WTC11 (cell line): ENCODE measurements at regions not wholly inside any gene's neighbourhood (a gene's known extent, or its start where the extent isn't known, plus 50 kb on each side); places are given as distances from the start of the nearest gene placed in this dataset.
A peak's percentile ranks its signal among the peaks of the same experiment; 100 is the strongest.
"Not testable (repeated sequence)": the region's sequence is repeated elsewhere in the genome, so short reads cannot be mapped to it uniquely, and the experiment has no call there.

Experiments
- ATAC-seq: fragments of 200-7000 bp; cut with Tn5 transposase; 2 replicates; pipeline ENCODE4 v1.10.0; 2021; ENCODE audit warnings: mild to moderate bottlenecking, moderate library complexity
- CTCF ChIA-PET: fragments of 300-600 bp; sonication (Branson Sonifier 250); formaldehyde crosslinking; loops from one replicate; lab custom pipeline; 2021; ENCODE audit warnings: antibody characterized with exemption; lab: Charles Lee
- POLR2A ChIA-PET: fragments of 350-600 bp; sonication (Branson Sonifier 250); formaldehyde crosslinking; loops from one replicate; lab custom pipeline; 2021; ENCODE audit warnings: antibody characterized with exemption; lab: Charles Lee
- DNase-seq: peaks from one replicate; pipeline ENCODE4 v3.0.0; 2021; ENCODE audit warnings: low spot score
- H3K27ac Mint-ChIP-seq: 2 replicates; pipeline ENCODE4 v1.8.0; 2021; ENCODE audit warnings: mixed read lengths
- H3K27me3 Mint-ChIP-seq: 2 replicates; pipeline ENCODE4 v1.8.0; 2021; ENCODE audit warnings: low read depth, mild to moderate bottlenecking, moderate library complexity, mixed read lengths
- H3K36me3 Mint-ChIP-seq: 2 replicates; pipeline ENCODE4 v1.8.0; 2021; ENCODE audit warnings: mixed read lengths
- H3K4me1 Mint-ChIP-seq: 2 replicates; pipeline ENCODE4 v1.8.0; 2022; ENCODE audit warnings: mixed read lengths
- H3K4me3 Mint-ChIP-seq: 2 replicates; pipeline ENCODE4 v1.8.0; 2021; ENCODE audit warnings: mild to moderate bottlenecking, moderate library complexity, mixed read lengths
- H3K9me3 Mint-ChIP-seq: 2 replicates; pipeline ENCODE4 v1.8.0; 2021; ENCODE audit warnings: mixed read lengths
- ELF4 ChIP-seq: sonication (generic); formaldehyde crosslinking; IDR thresholded peaks from 2 replicates; pipeline ENCODE4 v1.8.1; 2022; ENCODE audit warnings: low read depth, mild to moderate bottlenecking, moderate library complexity, missing genetic modification reagents
- ETV6 ChIP-seq: sonication (generic); formaldehyde crosslinking; IDR thresholded peaks from 2 replicates; pipeline ENCODE4 v1.8.1; 2022; ENCODE audit warnings: mild to moderate bottlenecking, missing genetic modification reagents
- FOXJ3 ChIP-seq: sonication (generic); formaldehyde crosslinking; IDR thresholded peaks from 2 replicates; pipeline ENCODE4 v1.9.0; 2021; ENCODE audit warnings: missing genetic modification reagents, mild to moderate bottlenecking, borderline replicate concordance
- NFE2L1 ChIP-seq: sonication (generic); formaldehyde crosslinking; IDR thresholded peaks from 2 replicates; pipeline ENCODE4 v1.8.1; 2023; ENCODE audit warnings: missing genetic modification reagents
- NFYB ChIP-seq: sonication (generic); formaldehyde crosslinking; conservative IDR thresholded peaks from 2 replicates; pipeline ENCODE4 v1.8.0; 2022; ENCODE audit warnings: low read depth, missing genetic modification reagents
- SP1 ChIP-seq: sonication (generic); formaldehyde crosslinking; conservative IDR thresholded peaks from 2 replicates; pipeline ENCODE4 v1.8.1; 2022; ENCODE audit warnings: missing genetic modification reagents
- TEAD1 ChIP-seq: sonication (generic); formaldehyde crosslinking; IDR thresholded peaks from 2 replicates; pipeline ENCODE4 v1.8.0; 2022; ENCODE audit warnings: mild to moderate bottlenecking, missing genetic modification reagents
- ZNF423 ChIP-seq: fragments of 250-450 bp; sonication (Bioruptor Pico); IDR thresholded peaks from 2 replicates; pipeline ENCODE4 v2.1.2; 2022; ENCODE audit warnings: mild to moderate bottlenecking, moderate library complexity
- TF ChIP-seq, protein P1 (sequence below): sonication (generic); formaldehyde crosslinking; IDR thresholded peaks from 2 replicates; pipeline ENCODE4 v1.8.0; 2023; ENCODE audit warnings: missing genetic modification reagents, mild to moderate bottlenecking, borderline replicate concordance
- TF ChIP-seq, protein P2 (sequence below): sonication (generic); formaldehyde crosslinking; IDR thresholded peaks from 2 replicates; pipeline ENCODE4 v1.8.0; 2022; ENCODE audit warnings: mild to moderate bottlenecking, missing genetic modification reagents
- TF ChIP-seq, protein P3 (sequence below): sonication (generic); formaldehyde crosslinking; IDR thresholded peaks from 2 replicates; pipeline ENCODE4 v1.8.1; 2023; ENCODE audit warnings: mild to moderate bottlenecking, missing genetic modification reagents, borderline replicate concordance
- TF ChIP-seq, protein P4 (sequence below): sonication (generic); formaldehyde crosslinking; IDR thresholded peaks from 2 replicates; pipeline ENCODE4 v1.8.1; 2023; ENCODE audit warnings: mild to moderate bottlenecking, missing genetic modification reagents, moderate library complexity
- TF ChIP-seq, protein P5 (sequence below): sonication (generic); formaldehyde crosslinking; IDR thresholded peaks from 2 replicates; pipeline ENCODE4 v1.8.1; 2023; ENCODE audit warnings: mild to moderate bottlenecking, missing genetic modification reagents
- TF ChIP-seq, protein P6 (sequence below): sonication (generic); formaldehyde crosslinking; IDR thresholded peaks from 2 replicates; pipeline ENCODE4 v1.8.0; 2023; ENCODE audit warnings: mild to moderate bottlenecking, missing genetic modification reagents

DNA sequence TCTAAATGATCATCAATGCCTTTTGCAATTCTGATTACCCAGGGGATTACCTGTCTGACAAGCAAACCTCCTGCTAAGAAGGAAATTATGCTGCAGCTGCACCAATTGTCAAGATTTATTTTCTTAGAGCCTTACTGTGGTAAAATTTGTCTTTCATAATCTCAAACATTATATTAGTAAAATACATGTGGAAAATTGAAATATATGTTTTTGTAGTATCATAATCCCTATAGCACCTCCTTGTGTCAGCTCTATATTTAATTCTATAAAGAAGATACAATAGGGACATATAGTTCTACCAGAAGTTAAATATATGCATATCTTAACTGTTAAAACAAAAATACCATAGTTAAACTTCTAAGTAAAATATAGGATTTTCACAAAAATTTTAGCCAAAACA, 655.6 kb upstream of the PCDH10 start (continued):
- TF ChIP-seq, protein P1, sequence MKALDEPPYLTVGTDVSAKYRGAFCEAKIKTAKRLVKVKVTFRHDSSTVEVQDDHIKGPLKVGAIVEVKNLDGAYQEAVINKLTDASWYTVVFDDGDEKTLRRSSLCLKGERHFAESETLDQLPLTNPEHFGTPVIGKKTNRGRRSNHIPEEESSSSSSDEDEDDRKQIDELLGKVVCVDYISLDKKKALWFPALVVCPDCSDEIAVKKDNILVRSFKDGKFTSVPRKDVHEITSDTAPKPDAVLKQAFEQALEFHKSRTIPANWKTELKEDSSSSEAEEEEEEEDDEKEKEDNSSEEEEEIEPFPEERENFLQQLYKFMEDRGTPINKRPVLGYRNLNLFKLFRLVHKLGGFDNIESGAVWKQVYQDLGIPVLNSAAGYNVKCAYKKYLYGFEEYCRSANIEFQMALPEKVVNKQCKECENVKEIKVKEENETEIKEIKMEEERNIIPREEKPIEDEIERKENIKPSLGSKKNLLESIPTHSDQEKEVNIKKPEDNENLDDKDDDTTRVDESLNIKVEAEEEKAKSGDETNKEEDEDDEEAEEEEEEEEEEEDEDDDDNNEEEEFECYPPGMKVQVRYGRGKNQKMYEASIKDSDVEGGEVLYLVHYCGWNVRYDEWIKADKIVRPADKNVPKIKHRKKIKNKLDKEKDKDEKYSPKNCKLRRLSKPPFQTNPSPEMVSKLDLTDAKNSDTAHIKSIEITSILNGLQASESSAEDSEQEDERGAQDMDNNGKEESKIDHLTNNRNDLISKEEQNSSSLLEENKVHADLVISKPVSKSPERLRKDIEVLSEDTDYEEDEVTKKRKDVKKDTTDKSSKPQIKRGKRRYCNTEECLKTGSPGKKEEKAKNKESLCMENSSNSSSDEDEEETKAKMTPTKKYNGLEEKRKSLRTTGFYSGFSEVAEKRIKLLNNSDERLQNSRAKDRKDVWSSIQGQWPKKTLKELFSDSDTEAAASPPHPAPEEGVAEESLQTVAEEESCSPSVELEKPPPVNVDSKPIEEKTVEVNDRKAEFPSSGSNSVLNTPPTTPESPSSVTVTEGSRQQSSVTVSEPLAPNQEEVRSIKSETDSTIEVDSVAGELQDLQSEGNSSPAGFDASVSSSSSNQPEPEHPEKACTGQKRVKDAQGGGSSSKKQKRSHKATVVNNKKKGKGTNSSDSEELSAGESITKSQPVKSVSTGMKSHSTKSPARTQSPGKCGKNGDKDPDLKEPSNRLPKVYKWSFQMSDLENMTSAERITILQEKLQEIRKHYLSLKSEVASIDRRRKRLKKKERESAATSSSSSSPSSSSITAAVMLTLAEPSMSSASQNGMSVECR (CRISPR knock-in tag) = no peak
- TF ChIP-seq ELF4 = no peak
- no peak for TF ChIP-seq NFYB

DNA sequence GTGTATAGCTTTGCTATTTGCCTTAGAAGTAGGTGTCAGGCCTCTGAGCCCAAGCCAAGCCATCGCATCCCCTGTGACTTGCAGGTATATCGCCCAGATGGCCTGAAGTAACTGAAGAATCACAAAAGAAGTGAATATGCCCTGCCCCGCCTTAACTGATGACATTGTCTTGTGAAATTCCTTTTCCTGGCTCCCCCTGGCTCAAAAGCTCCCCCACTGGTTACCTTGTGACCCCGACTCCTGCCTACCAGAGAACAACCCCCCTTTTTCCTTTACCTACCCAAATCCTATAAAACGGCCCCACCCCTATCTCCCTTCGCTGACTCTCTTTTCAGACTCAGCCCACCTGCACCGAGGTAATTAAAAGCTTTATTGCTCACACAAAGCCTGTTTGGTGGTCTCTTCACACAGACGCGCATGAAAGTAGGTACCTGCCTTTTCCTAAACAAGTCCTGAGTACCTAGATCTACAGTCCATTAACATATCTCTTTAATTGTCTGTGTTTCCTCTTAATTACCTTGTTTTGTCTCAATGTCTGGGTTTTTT, 653.8 kb upstream of the PCDH10 start:
- DNase-seq = peak; percentile 82
- ATAC-seq = peak; percentile 82
- POLR2A ChIA-PET = interaction anchor here (0.6 to 1.4 kb wide), 4 partner anchors 15 to 84 kb away, joined by 3 to 7 read pairs (median 4); no protein-coding TSS in a partner anchor
- not testable (repeated sequence) for H3K27me3 Mint-ChIP-seq
- peaks cover 17% of the 10 kb centered on the region for H3K9me3 Mint-ChIP-seq
- H3K36me3 Mint-ChIP-seq = peaks cover 21% of the 10 kb centered on the region
- TF ChIP-seq ZNF423 (CRISPR knock-in tag) (peak; percentile 24; the same call in 1 of the 2 replicates), NFE2L1 (CRISPR knock-in tag) (0 out of 2 replicates have a peak, but pooled peaks have one; percentile 64), SP1 (CRISPR knock-in tag) (peak; percentile 49; the same call in 1 of the 2 replicates), FOXJ3 (CRISPR knock-in tag) (0 out of 2 replicates have a peak, but pooled peaks have one; percentile 32), ETV6 (CRISPR knock-in tag) (peak; percentile 51; the same call in 1 of the 2 replicates), TEAD1 (CRISPR knock-in tag) (peak; percentile 79; the same call in 1 of the 2 replicates)
- TF ChIP-seq, protein P2, sequence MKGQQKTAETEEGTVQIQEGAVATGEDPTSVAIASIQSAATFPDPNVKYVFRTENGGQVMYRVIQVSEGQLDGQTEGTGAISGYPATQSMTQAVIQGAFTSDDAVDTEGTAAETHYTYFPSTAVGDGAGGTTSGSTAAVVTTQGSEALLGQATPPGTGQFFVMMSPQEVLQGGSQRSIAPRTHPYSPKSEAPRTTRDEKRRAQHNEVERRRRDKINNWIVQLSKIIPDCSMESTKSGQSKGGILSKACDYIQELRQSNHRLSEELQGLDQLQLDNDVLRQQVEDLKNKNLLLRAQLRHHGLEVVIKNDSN (CRISPR knock-in tag) = peak; percentile 31; the same call in 1 of the 2 replicates
- TF ChIP-seq, protein P3, sequence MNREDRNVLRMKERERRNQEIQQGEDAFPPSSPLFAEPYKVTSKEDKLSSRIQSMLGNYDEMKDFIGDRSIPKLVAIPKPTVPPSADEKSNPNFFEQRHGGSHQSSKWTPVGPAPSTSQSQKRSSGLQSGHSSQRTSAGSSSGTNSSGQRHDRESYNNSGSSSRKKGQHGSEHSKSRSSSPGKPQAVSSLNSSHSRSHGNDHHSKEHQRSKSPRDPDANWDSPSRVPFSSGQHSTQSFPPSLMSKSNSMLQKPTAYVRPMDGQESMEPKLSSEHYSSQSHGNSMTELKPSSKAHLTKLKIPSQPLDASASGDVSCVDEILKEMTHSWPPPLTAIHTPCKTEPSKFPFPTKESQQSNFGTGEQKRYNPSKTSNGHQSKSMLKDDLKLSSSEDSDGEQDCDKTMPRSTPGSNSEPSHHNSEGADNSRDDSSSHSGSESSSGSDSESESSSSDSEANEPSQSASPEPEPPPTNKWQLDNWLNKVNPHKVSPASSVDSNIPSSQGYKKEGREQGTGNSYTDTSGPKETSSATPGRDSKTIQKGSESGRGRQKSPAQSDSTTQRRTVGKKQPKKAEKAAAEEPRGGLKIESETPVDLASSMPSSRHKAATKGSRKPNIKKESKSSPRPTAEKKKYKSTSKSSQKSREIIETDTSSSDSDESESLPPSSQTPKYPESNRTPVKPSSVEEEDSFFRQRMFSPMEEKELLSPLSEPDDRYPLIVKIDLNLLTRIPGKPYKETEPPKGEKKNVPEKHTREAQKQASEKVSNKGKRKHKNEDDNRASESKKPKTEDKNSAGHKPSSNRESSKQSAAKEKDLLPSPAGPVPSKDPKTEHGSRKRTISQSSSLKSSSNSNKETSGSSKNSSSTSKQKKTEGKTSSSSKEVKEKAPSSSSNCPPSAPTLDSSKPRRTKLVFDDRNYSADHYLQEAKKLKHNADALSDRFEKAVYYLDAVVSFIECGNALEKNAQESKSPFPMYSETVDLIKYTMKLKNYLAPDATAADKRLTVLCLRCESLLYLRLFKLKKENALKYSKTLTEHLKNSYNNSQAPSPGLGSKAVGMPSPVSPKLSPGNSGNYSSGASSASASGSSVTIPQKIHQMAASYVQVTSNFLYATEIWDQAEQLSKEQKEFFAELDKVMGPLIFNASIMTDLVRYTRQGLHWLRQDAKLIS (CRISPR knock-in tag) = peak; percentile 57; the same call in 1 of the 2 replicates
- TF ChIP-seq, protein P4, sequence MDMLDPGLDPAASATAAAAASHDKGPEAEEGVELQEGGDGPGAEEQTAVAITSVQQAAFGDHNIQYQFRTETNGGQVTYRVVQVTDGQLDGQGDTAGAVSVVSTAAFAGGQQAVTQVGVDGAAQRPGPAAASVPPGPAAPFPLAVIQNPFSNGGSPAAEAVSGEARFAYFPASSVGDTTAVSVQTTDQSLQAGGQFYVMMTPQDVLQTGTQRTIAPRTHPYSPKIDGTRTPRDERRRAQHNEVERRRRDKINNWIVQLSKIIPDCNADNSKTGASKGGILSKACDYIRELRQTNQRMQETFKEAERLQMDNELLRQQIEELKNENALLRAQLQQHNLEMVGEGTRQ (CRISPR knock-in tag) = peak; percentile 21; the same call in 1 of the 2 replicates
- TF ChIP-seq, protein P5, sequence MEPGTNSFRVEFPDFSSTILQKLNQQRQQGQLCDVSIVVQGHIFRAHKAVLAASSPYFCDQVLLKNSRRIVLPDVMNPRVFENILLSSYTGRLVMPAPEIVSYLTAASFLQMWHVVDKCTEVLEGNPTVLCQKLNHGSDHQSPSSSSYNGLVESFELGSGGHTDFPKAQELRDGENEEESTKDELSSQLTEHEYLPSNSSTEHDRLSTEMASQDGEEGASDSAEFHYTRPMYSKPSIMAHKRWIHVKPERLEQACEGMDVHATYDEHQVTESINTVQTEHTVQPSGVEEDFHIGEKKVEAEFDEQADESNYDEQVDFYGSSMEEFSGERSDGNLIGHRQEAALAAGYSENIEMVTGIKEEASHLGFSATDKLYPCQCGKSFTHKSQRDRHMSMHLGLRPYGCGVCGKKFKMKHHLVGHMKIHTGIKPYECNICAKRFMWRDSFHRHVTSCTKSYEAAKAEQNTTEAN = peak; percentile 61; the same call in 1 of the 2 replicates
- TF ChIP-seq, protein P6, sequence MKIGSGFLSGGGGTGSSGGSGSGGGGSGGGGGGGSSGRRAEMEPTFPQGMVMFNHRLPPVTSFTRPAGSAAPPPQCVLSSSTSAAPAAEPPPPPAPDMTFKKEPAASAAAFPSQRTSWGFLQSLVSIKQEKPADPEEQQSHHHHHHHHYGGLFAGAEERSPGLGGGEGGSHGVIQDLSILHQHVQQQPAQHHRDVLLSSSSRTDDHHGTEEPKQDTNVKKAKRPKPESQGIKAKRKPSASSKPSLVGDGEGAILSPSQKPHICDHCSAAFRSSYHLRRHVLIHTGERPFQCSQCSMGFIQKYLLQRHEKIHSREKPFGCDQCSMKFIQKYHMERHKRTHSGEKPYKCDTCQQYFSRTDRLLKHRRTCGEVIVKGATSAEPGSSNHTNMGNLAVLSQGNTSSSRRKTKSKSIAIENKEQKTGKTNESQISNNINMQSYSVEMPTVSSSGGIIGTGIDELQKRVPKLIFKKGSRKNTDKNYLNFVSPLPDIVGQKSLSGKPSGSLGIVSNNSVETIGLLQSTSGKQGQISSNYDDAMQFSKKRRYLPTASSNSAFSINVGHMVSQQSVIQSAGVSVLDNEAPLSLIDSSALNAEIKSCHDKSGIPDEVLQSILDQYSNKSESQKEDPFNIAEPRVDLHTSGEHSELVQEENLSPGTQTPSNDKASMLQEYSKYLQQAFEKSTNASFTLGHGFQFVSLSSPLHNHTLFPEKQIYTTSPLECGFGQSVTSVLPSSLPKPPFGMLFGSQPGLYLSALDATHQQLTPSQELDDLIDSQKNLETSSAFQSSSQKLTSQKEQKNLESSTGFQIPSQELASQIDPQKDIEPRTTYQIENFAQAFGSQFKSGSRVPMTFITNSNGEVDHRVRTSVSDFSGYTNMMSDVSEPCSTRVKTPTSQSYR = peak; percentile 68; the same call in 1 of the 2 replicates
- CTCF ChIA-PET = interaction anchor here (0.9 to 2.3 kb wide), 7 partner anchors 11 to 651 kb away, joined by 3 to 7 read pairs (median 4); no protein-coding TSS in a partner anchor
- peak overlapping the region; percentile 20 for H3K4me3 Mint-ChIP-seq
- peaks cover 60% of the 10 kb centered on the region for H3K4me1 Mint-ChIP-seq
- peak overlapping the region; percentile 96 for H3K27ac Mint-ChIP-seq
